Astrocyte (in vitro differentiated cells and primary cell): ENCODE measurements at regions not wholly inside any gene's neighbourhood (a gene's known extent, or its start where the extent isn't known, plus 50 kb on each side); places are given as distances from the start of the nearest gene placed in this dataset.

Source experiments
- EZH2 ChIP-seq: IDR thresholded peaks from 2 replicates; pipeline ENCODE4 v1.6.1; 2012; ENCODE audit warnings: mild to moderate bottlenecking, low read length, inconsistent platforms; ENCODE audit not compliant: insufficient read depth
- TF ChIP-seq, protein P1 (sequence below): IDR thresholded peaks from 2 replicates; pipeline ENCODE4 v1.5.1; 2011; ENCODE audit warnings: low read depth, mild to moderate bottlenecking, inconsistent platforms, low read length, moderate library complexity; ENCODE audit not compliant: insufficient read depth

DNA sequence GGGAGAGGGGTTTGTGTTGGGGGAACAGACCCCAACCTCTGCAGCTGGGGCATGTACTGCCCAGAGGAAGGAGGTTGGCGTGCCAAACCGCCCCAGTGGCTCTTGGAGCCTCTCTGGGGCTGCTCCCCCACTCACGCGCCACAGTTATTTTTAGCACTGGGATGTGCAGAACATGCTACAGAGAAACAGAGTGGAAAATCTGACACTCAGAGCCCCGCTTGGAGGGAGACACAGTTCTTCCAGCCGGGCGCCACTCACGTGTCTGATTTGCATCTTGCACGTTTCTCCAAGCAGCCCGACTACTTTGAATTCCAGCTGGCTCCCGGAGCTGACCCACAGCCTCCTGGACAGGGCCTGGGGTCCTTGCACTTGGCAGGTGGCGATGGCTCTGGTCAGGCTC, 182.0 kb downstream of the RPS24 start:
- TF ChIP-seq, protein P1, sequence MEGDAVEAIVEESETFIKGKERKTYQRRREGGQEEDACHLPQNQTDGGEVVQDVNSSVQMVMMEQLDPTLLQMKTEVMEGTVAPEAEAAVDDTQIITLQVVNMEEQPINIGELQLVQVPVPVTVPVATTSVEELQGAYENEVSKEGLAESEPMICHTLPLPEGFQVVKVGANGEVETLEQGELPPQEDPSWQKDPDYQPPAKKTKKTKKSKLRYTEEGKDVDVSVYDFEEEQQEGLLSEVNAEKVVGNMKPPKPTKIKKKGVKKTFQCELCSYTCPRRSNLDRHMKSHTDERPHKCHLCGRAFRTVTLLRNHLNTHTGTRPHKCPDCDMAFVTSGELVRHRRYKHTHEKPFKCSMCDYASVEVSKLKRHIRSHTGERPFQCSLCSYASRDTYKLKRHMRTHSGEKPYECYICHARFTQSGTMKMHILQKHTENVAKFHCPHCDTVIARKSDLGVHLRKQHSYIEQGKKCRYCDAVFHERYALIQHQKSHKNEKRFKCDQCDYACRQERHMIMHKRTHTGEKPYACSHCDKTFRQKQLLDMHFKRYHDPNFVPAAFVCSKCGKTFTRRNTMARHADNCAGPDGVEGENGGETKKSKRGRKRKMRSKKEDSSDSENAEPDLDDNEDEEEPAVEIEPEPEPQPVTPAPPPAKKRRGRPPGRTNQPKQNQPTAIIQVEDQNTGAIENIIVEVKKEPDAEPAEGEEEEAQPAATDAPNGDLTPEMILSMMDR = no peak
- no peak for TF ChIP-seq EZH2
